GM21737 (cell line): ENCODE measurements at regions not wholly inside any gene's neighbourhood (a gene's known extent, or its start where the extent isn't known, plus 50 kb on each side); places are given as distances from the start of the nearest gene placed in this dataset.
"Not testable (repeated sequence)": the region's sequence is repeated elsewhere in the genome, so short reads cannot be mapped to it uniquely, and the experiment has no call there.

ENCODE experiments used
- ATAC-seq: cut with Tn5 transposase; IDR thresholded peaks from one replicate; pipeline ENCODE4 v1.9.1; 2021; ENCODE audit warnings: mild to moderate bottlenecking, moderate library complexity; ENCODE audit not compliant: unreplicated experiment

- no peak for ATAC-seq
Measured at GRCh38 chr4:63308697-63309096, 1100.6 kb downstream of the TECRL start.

DNA sequence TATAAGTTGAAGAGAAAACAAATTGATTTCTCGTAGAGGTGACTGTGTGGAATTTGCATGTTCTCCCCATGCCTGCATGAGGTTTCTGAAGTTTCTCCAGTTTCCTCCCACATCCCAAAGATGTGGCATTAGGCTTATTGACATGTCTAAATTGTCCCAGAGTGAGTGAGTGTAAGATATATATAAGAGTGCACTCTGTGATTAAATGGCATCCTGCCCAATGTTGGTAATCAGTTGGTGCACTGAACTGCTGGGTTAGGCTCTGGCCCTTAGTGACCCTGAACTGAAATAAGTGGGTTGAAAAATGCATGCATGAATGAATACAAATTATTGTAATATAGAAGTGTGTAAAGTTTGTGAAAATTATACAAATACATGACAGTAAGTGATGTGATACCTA lies 1106.5 kb downstream of the TECRL start:
- ATAC-seq, result no peak

GRCh38 chr4:63302078-63302477 lies 1107.2 kb downstream of the TECRL start:
- no peak for ATAC-seq

- no peak for ATAC-seq
Measured at GRCh38 chr4:63296773-63297172, 1112.5 kb downstream of the TECRL start.

DNA sequence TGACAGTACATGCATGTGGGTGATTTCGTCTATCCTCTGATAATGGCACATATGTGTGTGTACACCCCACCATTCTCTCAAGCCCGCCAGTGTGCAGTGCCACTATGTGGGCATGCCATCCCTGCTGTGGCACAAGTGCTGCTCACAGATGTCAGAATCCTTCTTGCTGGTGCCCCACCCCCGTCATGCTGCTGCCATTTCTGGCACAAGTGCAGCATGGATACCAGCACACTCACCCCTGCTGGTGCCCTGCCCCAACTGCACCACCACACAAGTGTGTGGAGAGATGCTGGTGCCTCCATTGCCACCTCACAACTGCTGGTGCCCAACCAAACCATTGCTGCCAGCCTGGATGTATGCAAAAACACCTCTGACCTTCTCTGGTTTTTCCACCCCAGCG lies 1133.8 kb downstream of the TECRL start:
- ATAC-seq, result no peak

GRCh38 chr4:63269156-63269555 lies 1140.1 kb downstream of the TECRL start:
- ATAC-seq, result no peak

DNA sequence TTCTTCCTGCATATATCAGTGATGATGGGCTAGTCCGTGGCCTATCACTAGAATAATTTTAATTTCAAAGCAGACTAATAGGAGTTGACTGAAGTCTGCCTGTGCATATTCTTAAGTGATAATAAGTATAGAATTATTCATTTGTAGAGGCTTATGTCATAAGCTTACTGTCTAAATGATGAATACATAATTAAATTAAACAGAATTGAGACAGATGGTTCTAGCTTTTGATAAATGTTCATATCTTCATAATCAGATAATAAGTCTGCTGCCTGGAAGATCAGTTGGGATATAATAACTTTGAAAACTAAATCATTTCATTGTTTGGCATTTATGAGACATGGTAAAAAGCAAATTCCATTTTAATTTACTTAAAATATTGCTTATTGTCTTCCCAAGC lies 1175.6 kb downstream of the TECRL start:
- ATAC-seq, result no peak

GRCh38 chr4:63232058-63232457 lies 1177.2 kb downstream of the TECRL start:
- no peak for ATAC-seq

DNA sequence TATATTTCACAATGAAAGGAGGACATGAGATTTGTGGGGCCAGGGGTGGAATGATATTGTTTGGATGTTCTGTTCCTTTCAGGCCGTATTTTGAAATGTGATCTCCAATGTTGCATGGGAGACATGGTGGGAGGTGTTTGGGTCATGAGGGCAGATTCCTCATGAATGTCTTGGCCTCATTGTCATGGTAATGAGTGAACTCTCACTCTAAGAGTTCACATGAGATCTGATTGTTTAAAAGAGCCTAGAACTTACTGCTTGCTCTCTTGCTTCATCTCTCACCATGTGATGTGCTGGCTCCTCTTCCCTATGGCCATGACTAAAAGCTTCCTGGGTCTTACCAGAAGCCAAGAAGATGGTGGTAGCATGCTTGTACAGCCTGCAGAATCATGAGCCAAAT lies 1183.0 kb downstream of the TECRL start:
- no peak for ATAC-seq

DNA sequence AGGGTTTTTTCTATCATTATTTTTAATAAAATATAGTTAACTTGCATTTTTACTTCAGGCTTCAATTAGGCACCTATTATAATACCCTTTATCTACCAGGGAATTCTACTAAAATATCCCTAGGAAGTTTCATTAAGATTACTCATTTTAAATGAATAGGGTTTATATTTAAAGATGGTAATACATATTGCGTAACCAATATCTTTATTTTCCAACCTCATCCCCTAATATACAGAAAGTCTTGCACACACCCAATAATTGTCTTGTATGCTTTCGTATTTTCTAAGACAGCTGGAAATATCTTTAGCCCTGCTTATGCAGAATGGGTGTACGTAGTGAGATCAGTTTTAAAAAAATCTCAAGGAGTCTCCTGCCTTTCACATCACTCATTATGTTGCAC lies 1186.8 kb downstream of the TECRL start:
- no peak for ATAC-seq

GRCh38 chr4:63221477-63221876 lies 1187.8 kb downstream of the TECRL start:
- no peak for ATAC-seq

DNA sequence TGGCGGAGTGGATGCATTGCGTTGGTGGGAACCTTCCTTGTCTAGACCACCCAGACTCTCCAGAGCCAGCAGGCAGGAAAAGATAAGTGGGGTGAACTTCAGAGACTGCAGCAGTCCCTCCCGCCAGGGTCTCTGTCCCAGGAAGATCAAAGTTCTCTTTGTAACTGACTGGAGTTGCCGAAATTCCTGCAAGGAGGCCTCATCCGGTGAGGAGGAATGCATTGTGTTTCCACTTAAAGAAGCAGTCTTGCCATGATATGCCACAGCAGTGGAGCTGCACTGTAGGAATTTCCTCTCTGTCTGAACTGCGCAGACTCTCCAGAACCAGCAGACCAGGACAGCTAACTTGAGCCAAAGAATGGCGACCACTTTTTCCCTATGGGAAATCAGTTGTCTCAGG lies 1190.4 kb downstream of the TECRL start:
- no peak for ATAC-seq

DNA sequence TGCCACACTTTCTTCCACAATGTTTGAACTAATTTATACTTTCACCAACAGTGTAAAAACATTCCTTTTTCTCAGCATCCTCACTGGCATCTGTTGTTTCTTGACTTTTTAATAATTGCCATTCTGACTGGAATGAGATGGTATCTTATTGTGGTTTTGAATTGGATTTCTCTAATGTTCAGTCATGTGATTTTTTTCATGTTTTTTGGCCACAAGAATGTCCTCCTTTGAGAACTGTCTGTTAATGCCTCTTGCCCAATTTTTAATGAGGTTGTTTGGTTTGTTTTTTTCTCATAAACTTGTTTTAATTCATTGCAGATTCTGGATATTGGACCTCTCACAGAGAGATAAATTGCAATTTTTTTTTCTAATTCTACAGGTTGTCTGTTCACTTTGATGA lies 1195.2 kb downstream of the TECRL start:
- no peak for ATAC-seq

DNA sequence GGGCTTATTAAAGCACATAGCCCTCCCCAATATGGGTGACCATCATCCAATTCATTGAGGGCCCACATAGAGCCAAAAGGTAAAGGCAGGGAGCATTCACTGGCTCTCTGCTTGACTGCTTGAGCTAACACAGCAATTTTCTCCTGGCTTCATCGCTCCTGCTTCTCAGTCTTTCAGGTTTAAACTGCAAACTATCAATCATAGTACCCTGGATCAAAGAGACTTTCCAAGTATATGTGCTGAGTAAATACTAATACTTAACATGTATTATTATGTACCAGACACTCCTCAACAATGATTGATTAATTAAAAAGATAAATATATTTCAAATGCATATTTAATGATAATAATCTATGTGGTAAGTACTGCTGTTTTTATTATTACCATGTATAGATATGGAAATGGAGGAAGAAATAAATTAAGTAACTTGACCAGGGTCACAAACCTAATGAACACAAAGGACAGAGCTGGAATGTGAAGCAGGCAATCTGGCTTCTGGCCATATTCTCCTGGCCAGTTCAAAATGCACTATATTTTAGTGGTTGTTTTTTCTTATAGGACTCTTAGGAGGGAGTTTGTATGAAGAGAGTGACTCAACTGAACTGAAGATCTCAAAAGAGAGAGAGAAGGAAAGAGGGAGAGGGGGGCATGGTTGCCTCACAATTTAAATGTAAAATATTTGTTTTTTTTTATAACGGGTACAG lies 1197.3 kb downstream of the TECRL start:
- ATAC-seq, result no peak

DNA sequence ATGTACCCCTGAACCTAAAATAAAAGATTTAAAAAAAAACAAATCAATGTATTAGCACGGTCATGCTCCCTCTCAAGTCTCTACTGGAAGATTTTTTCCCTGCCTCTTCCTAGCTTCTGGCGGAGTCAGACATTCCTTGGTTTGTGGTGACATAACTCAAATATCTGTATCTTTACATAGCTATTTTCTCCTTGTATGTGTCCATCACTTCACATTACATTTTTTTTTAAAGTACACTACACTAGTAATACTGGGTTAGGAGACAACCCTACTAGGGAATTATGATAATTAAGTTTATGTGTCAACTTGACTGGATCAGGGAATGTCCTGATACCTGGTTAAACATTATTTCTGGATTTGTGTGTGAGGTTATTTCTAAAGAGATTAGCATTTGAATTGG lies 1197.9 kb downstream of the TECRL start:
- no peak for ATAC-seq

GRCh38 chr4:63193029-63193428 lies 1216.2 kb downstream of the TECRL start:
- not testable (repeated sequence) for ATAC-seq

GRCh38 chr4:63171341-63171740 lies 1237.9 kb downstream of the TECRL start:
- no peak for ATAC-seq

- no peak for ATAC-seq
Measured at GRCh38 chr4:63170923-63171322, 1238.3 kb downstream of the TECRL start.

- no peak for ATAC-seq
Measured at GRCh38 chr4:63169836-63170235, 1239.4 kb downstream of the TECRL start.

GRCh38 chr4:63155561-63155960 lies 1253.7 kb downstream of the TECRL start:
- no peak for ATAC-seq

- no peak for ATAC-seq
Measured at GRCh38 chr4:63123441-63123840, 1285.8 kb downstream of the TECRL start.

DNA sequence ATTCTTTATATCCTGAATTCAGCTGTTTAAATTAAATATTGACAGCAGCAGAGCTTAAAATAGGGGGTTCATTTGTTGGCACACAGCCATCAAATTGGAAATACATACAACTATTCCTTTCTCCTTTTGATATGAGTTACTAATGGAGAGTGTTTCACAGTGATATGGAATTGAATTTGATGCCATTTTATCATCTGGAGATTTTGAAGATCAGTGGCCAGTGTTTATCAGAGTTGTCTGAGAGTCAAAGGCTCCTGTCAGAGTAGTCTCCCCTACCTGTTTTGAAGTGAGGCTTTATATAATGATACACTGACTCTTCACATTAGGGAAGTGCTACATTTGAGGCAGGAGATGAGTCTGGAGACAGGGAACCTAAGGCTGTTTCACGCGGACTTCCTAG lies 1286.3 kb downstream of the TECRL start:
- ATAC-seq, result no peak

- ATAC-seq, result no peak
Measured at GRCh38 chr4:63106600-63106999, 1302.7 kb downstream of the TECRL start.
